ENCODE measurements at regions not wholly inside any gene's neighbourhood (a gene's known extent, or its start where the extent isn't known, plus 50 kb on each side); places are given as distances from the start of the nearest gene placed in this dataset.
A peak's percentile ranks its signal among the peaks of the same experiment; 100 is the strongest.

DNA sequence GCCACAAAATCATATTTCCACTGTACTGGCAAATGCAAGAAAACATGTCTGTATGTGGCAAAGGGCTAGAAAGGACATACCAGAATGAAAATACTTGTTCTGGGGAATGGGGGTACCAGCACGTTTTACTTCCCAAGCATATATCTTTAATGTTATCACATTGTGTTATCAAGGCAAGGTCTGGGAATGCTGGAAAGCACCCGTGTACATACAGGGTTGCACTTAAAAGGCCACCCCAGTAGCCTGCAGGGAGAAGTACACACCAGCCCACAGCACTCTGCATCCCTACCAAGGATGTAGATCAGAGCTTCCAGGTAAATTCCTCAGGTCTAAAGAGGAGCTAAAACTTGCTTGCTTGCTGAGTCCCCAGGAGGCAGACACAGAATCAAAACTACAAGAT, 381.8 kb downstream of the RRAGC start:
- Histone ChIP-seq H3K27me3 (peaks cover 33% of the 10 kb centered on the region), H3K4me3 (no peak overlapping the region), H3K9me3 (ENCODE audit: low read depth) (no peaks in the 10 kb centered on the region), H3K27ac (no peak overlapping the region), H3K4me1 (ENCODE audit: low read depth) (no peaks in the 10 kb centered on the region), H3K36me3 (no peaks in the 10 kb centered on the region)
- no peak for DNase-seq (ENCODE audit: low read depth in 1 of 2, low spot score in 1 of 2)
- TF ChIP-seq, protein P1, sequence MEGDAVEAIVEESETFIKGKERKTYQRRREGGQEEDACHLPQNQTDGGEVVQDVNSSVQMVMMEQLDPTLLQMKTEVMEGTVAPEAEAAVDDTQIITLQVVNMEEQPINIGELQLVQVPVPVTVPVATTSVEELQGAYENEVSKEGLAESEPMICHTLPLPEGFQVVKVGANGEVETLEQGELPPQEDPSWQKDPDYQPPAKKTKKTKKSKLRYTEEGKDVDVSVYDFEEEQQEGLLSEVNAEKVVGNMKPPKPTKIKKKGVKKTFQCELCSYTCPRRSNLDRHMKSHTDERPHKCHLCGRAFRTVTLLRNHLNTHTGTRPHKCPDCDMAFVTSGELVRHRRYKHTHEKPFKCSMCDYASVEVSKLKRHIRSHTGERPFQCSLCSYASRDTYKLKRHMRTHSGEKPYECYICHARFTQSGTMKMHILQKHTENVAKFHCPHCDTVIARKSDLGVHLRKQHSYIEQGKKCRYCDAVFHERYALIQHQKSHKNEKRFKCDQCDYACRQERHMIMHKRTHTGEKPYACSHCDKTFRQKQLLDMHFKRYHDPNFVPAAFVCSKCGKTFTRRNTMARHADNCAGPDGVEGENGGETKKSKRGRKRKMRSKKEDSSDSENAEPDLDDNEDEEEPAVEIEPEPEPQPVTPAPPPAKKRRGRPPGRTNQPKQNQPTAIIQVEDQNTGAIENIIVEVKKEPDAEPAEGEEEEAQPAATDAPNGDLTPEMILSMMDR (IDR thresholded peaks at IDR 0.05; ENCODE audit: low read depth, low read length): no peak

DNA sequence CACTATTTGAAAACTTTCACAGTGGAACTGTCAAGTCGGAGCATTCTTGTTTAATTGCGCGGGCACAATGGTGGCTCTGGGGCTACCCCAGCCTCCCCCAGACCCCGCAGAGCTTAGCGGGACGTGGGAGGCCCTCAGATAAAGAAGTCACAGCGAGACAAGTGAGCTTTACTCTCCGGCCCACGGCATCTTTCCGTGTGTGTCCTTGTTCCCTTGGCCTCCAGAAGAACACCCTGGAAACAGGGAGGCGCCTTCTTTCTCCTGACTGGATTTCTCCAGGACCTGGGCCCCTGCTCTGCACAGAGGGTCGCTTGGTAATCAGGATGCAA, 382.8 kb downstream of the RRAGC start:
- no peak overlapping the region for H3K27ac ChIP-seq
- H3K36me3 ChIP-seq: no peaks in the 10 kb centered on the region
- DNase-seq (ENCODE audit: low read depth in 1 of 2, low spot score in 1 of 2): no peak
- no peaks in the 10 kb centered on the region for H3K4me1 ChIP-seq (ENCODE audit: low read depth)
- TF ChIP-seq, protein P1 (IDR thresholded peaks at IDR 0.05; ENCODE audit: low read depth, low read length): no peak
- H3K9me3 ChIP-seq (ENCODE audit: low read depth): no peaks in the 10 kb centered on the region
- H3K4me3 ChIP-seq: no peak overlapping the region
- peaks cover 37% of the 10 kb centered on the region for H3K27me3 ChIP-seq

DNA sequence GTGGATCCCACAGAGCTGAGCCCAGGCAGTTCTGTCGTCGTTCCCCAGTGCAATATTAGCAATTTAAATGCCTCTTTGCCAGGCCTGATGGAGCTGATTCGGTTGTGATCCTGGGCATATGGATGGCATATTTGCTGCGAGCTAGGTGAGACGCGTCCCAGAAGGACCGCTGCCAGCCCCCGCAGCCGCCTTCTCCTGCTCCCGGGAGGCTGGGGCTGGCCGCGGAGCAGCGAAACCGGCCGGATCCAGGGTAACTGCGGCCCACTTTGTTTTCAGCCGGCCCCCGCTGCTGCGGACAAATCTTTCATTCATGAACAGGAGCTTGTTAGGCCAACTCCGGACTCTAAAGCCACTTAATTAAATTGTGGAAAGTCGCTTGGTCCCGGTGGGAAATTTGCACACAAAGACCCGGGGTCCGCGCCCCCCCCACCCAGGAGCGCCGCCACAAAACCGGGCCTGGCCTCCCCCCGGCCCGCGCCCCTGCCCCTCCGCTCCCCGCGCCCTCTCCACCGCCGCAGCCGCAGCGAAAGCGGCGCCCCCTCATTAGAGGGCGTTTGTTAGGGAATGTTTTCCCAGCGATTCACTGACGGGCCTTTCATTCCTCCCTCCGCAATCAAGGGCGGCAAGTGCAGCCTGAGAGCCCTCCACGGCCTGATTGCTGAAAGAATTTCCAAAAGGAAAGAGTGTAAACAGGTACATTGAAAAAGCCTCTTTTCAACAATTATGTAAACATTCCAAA, 383.3 kb downstream of the RRAGC start:
- no peaks in the 10 kb centered on the region for H3K9me3 ChIP-seq (ENCODE audit: low read depth)
- H3K4me1 ChIP-seq (ENCODE audit: low read depth): no peaks in the 10 kb centered on the region
- peak overlapping the region; percentile 23 for H3K4me3 ChIP-seq
- peaks cover 40% of the 10 kb centered on the region for H3K27me3 ChIP-seq
- DNase-seq (ENCODE audit: low read depth in 1 of 2, low spot score in 1 of 2): peak in 1 of 2 donors; percentile 63
- H3K36me3 ChIP-seq: no peaks in the 10 kb centered on the region
- TF ChIP-seq, protein P1 (IDR thresholded peaks at IDR 0.05; ENCODE audit: low read depth, low read length): no peak
- H3K27ac ChIP-seq: no peak overlapping the region

DNA sequence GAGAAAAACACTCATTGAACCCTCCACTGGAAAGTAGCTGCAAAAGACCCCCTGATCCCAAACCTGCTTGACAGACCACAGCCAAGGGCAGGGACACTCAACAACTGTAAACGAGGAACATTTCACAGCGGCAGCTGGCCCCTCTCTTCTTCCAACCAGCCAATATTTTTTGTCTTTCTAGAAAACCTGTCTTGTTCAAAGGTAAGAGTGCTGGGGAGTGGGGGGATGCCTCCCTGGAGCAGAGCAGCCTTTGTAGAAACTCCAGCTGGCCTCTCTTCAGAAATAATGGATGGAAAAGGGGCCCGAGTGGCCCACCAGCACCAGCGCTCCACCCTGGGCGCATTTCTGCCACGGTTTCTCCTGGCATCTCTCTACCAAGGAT, 384.0 kb downstream of the RRAGC start:
- Histone ChIP-seq H3K27ac (no peak overlapping the region), H3K4me3 (no peak overlapping the region), H3K9me3 (ENCODE audit: low read depth) (no peaks in the 10 kb centered on the region), H3K4me1 (ENCODE audit: low read depth) (no peaks in the 10 kb centered on the region), H3K36me3 (no peaks in the 10 kb centered on the region), H3K27me3 (peaks cover 41% of the 10 kb centered on the region)
- TF ChIP-seq, protein P1 (IDR thresholded peaks at IDR 0.05; ENCODE audit: low read depth, low read length): no peak
- DNase-seq (ENCODE audit: low read depth in 1 of 2, low spot score in 1 of 2): no peak

DNA sequence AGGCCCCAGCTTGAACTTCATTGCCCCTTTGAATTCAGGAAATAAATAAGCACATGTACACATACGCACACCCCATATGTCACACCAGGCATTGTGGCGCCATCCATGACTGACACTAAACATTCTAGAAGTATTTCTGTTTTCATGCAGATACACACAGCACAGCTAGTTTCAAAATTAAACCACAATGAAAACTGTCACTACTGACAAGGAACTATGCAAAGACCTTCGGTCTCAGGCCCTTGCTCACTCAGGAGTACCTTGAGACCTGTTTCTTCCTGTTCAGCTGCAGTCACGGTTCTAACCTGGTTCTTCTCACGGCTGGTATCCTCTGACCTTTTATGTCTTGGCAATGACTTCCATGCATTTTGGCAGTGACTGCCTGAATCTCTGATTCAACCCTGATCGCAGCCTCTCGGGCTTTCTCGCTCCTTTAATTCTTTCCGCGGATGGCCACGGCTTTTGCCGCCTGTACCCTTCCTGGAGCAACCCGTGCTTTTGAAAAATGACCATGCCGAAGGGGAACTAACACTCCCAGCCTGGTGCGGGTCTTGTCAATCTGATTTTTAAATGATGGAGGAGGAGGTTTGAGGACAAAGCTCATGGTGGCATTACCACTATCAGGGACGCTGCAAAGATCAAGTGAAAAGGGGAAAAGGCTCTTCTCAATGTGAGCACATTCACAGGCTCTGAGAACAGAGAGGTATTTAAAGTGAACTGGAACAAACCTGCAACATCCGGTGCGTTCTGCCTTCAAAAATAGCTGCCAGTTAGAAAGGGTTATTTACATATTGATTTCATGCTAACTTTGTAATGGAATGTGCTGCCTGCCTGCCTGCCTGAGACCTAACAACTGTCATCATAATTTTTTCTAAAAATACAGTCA, 384.6 kb downstream of the RRAGC start:
- Histone ChIP-seq H3K9me3 (ENCODE audit: low read depth) (no peaks in the 10 kb centered on the region), H3K4me3 (no peak overlapping the region), H3K36me3 (no peaks in the 10 kb centered on the region), H3K27me3 (peaks cover 41% of the 10 kb centered on the region), H3K4me1 (ENCODE audit: low read depth) (no peaks in the 10 kb centered on the region), H3K27ac (no peak overlapping the region)
- TF ChIP-seq, protein P1 (IDR thresholded peaks at IDR 0.05; ENCODE audit: low read depth, low read length): no peak
- no peak for DNase-seq (ENCODE audit: low read depth in 1 of 2, low spot score in 1 of 2)

Measured in cardiac muscle cell (in vitro differentiated cells and primary cell).